ENCODE measurements at regions not wholly inside any gene's neighbourhood (a gene's known extent, or its start where the extent isn't known, plus 50 kb on each side); places are given as distances from the start of the nearest gene placed in this dataset.

DNA sequence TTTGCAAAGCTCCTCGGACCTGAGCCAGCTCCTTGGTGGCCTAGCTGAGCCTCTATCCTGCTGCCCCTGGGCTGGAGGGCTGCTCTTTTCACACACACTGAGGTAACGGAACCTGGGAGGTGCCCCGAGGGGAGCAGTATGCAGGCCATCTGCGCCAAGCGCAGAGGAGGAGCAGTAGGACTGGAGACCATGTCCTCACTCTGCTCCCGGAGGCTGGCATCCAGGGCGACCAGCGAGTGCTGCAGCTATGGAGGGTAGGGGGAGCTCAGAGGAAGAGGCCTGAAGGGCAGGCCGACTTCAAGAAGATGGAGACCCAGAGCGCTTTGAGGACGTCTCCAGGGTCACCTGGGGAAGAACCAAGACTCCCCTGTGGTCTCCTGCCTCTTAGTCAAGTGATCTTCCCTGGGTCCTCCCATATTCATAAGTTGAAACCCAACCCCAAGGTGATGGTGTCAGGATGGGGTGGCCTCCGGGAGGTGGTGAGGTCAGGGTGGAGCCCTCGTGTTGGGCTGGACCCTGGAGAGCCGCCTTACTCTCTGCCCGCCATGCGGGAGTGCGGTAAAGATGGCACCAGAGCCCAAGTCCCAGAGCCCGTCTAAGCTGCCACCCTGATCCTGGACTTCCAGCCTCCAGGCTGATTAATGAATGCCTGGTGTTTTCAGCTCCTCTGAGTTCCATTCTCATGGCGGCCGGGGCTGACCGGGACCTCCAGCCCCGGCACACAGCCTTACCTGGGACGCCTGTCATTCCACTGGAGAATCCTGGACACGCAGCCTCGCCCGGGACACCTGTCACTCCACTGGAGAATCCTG is 160.7 kb downstream of the NDUFA10 start:
- no peak overlapping the region for H3K27ac ChIP-seq (ENCODE audit: low read depth)
- H3F3A ChIP-seq (replicated peaks; ENCODE audit: low read depth) = peaks cover 32% of the 10 kb centered on the region
- Mint-ChIP-seq H3K4me1 (peaks cover 7% of the 10 kb centered on the region; the same call in 2 of the 3 replicates), H3K9me3 (no peaks in the 10 kb centered on the region; the same call in 2 of the 3 replicates), H3K36me3 (ENCODE audit: low read depth) (no peaks in the 10 kb centered on the region), H3K4me3 (no peak overlapping the region), H3K27ac (no peak overlapping the region), H3K27me3 (ENCODE audit: insufficient read depth, low read depth, poor library complexity) (no peaks in the 10 kb centered on the region)
- H3K4me1 ChIP-seq (ENCODE audit: insufficient read depth) = no peaks in the 10 kb centered on the region
- TF ChIP-seq, protein P1, sequence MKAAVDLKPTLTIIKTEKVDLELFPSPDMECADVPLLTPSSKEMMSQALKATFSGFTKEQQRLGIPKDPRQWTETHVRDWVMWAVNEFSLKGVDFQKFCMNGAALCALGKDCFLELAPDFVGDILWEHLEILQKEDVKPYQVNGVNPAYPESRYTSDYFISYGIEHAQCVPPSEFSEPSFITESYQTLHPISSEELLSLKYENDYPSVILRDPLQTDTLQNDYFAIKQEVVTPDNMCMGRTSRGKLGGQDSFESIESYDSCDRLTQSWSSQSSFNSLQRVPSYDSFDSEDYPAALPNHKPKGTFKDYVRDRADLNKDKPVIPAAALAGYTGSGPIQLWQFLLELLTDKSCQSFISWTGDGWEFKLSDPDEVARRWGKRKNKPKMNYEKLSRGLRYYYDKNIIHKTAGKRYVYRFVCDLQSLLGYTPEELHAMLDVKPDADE (IDR thresholded peaks at IDR 0.05) = no peak
- TF ChIP-seq STAT1 (IDR thresholded peaks at IDR 0.05; ENCODE audit: unreplicated experiment) = no peak
- TF ChIP-seq, protein P2, sequence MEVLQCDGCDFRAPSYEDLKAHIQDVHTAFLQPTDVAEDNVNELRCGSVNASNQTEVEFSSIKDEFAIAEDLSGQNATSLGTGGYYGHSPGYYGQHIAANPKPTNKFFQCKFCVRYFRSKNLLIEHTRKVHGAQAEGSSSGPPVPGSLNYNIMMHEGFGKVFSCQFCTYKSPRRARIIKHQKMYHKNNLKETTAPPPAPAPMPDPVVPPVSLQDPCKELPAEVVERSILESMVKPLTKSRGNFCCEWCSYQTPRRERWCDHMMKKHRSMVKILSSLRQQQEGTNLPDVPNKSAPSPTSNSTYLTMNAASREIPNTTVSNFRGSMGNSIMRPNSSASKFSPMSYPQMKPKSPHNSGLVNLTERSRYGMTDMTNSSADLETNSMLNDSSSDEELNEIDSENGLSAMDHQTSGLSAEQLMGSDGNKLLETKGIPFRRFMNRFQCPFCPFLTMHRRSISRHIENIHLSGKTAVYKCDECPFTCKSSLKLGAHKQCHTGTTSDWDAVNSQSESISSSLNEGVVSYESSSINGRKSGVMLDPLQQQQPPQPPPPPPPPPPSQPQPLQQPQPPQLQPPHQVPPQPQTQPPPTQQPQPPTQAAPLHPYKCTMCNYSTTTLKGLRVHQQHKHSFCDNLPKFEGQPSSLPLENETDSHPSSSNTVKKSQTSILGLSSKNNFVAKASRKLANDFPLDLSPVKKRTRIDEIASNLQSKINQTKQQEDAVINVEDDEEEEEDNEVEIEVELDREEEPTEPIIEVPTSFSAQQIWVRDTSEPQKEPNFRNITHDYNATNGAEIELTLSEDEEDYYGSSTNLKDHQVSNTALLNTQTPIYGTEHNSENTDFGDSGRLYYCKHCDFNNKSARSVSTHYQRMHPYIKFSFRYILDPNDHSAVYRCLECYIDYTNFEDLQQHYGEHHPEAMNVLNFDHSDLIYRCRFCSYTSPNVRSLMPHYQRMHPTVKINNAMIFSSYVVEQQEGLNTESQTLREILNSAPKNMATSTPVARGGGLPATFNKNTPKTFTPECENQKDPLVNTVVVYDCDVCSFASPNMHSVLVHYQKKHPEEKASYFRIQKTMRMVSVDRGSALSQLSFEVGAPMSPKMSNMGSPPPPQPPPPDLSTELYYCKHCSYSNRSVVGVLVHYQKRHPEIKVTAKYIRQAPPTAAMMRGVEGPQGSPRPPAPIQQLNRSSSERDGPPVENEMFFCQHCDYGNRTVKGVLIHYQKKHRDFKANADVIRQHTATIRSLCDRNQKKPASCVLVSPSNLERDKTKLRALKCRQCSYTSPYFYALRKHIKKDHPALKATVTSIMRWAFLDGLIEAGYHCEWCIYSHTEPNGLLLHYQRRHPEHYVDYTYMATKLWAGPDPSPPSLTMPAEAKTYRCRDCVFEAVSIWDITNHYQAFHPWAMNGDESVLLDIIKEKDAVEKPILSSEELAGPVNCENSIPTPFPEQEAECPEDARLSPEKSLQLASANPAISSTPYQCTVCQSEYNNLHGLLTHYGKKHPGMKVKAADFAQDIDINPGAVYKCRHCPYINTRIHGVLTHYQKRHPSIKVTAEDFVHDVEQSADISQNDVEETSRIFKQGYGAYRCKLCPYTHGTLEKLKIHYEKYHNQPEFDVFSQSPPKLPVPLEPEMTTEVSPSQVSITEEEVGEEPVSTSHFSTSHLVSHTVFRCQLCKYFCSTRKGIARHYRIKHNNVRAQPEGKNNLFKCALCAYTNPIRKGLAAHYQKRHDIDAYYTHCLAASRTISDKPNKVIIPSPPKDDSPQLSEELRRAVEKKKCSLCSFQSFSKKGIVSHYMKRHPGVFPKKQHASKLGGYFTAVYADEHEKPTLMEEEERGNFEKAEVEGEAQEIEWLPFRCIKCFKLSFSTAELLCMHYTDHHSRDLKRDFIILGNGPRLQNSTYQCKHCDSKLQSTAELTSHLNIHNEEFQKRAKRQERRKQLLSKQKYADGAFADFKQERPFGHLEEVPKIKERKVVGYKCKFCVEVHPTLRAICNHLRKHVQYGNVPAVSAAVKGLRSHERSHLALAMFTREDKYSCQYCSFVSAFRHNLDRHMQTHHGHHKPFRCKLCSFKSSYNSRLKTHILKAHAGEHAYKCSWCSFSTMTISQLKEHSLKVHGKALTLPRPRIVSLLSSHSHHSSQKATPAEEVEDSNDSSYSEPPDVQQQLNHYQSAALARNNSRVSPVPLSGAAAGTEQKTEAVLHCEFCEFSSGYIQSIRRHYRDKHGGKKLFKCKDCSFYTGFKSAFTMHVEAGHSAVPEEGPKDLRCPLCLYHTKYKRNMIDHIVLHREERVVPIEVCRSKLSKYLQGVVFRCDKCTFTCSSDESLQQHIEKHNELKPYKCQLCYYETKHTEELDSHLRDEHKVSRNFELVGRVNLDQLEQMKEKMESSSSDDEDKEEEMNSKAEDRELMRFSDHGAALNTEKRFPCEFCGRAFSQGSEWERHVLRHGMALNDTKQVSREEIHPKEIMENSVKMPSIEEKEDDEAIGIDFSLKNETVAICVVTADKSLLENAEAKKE (CRISPR knock-in tag; IDR thresholded peaks at IDR 0.05) = no peak
- no peak for TF ChIP-seq JUNB (IDR thresholded peaks at IDR 0.05; ENCODE audit: unreplicated experiment)
- TF ChIP-seq, protein P3, sequence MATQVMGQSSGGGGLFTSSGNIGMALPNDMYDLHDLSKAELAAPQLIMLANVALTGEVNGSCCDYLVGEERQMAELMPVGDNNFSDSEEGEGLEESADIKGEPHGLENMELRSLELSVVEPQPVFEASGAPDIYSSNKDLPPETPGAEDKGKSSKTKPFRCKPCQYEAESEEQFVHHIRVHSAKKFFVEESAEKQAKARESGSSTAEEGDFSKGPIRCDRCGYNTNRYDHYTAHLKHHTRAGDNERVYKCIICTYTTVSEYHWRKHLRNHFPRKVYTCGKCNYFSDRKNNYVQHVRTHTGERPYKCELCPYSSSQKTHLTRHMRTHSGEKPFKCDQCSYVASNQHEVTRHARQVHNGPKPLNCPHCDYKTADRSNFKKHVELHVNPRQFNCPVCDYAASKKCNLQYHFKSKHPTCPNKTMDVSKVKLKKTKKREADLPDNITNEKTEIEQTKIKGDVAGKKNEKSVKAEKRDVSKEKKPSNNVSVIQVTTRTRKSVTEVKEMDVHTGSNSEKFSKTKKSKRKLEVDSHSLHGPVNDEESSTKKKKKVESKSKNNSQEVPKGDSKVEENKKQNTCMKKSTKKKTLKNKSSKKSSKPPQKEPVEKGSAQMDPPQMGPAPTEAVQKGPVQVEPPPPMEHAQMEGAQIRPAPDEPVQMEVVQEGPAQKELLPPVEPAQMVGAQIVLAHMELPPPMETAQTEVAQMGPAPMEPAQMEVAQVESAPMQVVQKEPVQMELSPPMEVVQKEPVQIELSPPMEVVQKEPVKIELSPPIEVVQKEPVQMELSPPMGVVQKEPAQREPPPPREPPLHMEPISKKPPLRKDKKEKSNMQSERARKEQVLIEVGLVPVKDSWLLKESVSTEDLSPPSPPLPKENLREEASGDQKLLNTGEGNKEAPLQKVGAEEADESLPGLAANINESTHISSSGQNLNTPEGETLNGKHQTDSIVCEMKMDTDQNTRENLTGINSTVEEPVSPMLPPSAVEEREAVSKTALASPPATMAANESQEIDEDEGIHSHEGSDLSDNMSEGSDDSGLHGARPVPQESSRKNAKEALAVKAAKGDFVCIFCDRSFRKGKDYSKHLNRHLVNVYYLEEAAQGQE (IDR thresholded peaks at IDR 0.05; ENCODE audit: unreplicated experiment) = no peak
- no peak for TF ChIP-seq ZNF331 (CRISPR knock-in tag; IDR thresholded peaks at IDR 0.05; ENCODE audit: low read depth)
- TF ChIP-seq CREB1 (CRISPR knock-in tag; IDR thresholded peaks at IDR 0.05; ENCODE audit: low read depth) = no peak
- no peak for TF ChIP-seq EZH2 (IDR thresholded peaks at IDR 0.05; ENCODE audit: low read depth, unreplicated experiment)
- no peak for TF ChIP-seq POLR2AphosphoS5 (IDR thresholded peaks at IDR 0.05; ENCODE audit: low read depth)
- no peak for TF ChIP-seq NANOG (IDR thresholded peaks at IDR 0.05; ENCODE audit: borderline replicate concordance)
- TF ChIP-seq ZNF114 (CRISPR knock-in tag; IDR thresholded peaks at IDR 0.05) = no peak
- TF ChIP-seq EZH2phosphoT487 (IDR thresholded peaks at IDR 0.05; ENCODE audit: unreplicated experiment) = no peak
- no peak overlapping the region for H3K4me2 ChIP-seq
- H3K79me2 ChIP-seq (replicated peaks; ENCODE audit: insufficient read depth) = no peaks in the 10 kb centered on the region
- H4K20me1 ChIP-seq (replicated peaks; ENCODE audit: insufficient read depth) = no peaks in the 10 kb centered on the region
- no peak overlapping the region for H2AFZ ChIP-seq
- ATAC-seq (no peak), DNase-seq (ENCODE audit: low spot score) (no peak)
- no peak overlapping the region for H3K4me3 ChIP-seq
- H3K9me2 ChIP-seq (ENCODE audit: insufficient read depth) = no peaks in the 10 kb centered on the region; the same call in 1 of the 2 replicates
- no peaks in the 10 kb centered on the region for H3K27me3 ChIP-seq (ENCODE audit: insufficient read depth)
- no peaks in the 10 kb centered on the region for H3K36me3 ChIP-seq (ENCODE audit: insufficient read depth)
